HG03103 (cell line): ENCODE measurements at regions not wholly inside any gene's neighbourhood (a gene's known extent, or its start where the extent isn't known, plus 50 kb on each side); places are given as distances from the start of the nearest gene placed in this dataset.
"Not testable (repeated sequence)": the region's sequence is repeated elsewhere in the genome, so short reads cannot be mapped to it uniquely, and the experiment has no call there.

ENCODE experiments used
- ATAC-seq: cut with Tn5 transposase; IDR thresholded peaks from one replicate; pipeline ENCODE4 v1.9.1; 2021; ENCODE audit warnings: low read depth; ENCODE audit not compliant: unreplicated experiment

DNA sequence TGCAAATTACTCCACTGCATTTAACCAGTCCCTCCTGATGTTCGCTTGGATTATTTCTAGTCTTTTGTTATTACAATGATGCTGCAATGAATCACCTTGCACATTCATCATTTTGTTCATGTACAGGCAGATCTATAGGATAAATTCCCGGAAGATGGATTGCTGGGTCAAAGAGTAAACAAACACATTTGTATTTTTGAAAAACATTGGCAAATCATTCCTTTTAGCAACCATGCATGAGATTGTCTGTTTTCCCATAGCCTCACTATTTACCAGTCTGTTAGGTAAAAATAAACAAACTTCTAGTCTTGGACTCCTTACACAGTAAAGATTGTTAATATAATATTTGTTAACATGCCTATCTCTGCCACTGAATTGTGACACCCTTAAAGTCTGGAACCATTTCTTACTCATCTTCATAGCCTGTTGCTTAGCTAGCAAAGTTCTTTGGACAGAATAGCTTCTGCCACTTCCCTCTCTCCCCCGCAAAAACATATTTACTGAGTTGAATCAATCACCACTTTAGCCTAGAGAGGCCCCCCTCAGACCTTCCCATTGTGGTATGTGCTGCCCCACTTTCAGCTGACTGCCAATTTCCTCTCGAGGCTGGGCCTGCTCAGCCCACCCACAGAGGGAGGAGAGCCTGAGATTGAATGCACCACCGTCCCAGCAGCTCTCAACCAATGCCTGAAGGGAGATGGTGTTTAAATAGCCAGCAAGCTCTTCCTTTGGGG lies 108.4 kb upstream of the ATXN3L start:
- no peak for ATAC-seq

DNA sequence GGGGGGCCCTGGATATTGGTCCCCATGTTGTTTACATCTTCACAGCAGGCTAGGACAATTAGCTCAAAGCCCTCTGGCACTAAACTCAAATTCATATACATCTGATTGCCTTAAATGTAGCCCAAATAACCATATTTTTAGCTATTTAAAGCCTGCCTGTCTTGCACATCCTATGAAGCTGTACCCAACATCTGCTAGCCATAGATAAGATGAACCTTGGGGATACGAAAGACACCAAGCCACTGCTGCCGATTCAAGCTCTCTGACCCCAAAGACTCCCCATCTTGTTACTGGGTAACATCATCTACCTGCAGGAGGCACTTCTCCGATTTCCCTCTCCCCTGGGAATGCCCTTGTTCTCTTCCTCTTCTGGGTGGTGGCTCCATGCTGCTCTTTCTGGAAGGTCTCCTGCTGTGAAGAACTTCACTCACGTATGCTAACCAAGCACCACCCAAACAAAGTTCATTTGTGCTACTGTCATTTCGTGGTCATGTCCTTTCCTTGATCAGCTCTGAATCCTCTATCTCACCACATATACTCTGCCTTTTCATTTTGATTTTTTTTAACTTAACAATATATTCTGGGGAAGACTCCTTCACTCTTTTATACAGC lies 107.7 kb upstream of the ATXN3L start:
- ATAC-seq, result no peak

DNA sequence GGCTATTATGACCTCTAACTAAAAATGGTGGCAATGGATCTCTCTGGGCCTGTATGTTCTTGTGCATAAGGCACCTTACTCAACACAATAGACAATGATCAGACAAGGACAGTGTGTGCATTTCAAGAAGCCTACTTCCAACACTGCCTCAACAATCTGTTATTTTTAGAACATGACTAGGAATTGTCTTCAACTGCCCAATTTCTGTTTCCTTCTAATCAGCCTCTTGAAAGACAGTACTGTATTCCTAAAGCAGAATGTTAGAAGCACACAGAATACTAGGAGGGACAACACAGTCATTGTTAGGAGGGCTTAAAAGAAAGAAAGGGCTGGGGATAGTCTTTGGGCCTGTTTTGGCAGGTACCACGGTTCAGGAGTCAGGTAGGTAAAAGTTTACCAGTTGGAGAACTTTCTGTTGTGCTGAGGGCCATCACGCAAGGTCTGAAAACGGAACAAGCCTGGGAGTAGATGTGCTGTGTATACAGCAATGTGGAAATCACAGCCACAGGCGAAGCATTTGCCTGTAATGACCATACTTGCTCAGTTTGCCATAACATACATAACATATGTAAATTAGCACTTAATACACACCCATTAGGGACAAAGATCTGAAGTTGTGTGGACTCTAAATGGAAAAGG lies 100.8 kb upstream of the ATXN3L start:
- no peak for ATAC-seq

DNA sequence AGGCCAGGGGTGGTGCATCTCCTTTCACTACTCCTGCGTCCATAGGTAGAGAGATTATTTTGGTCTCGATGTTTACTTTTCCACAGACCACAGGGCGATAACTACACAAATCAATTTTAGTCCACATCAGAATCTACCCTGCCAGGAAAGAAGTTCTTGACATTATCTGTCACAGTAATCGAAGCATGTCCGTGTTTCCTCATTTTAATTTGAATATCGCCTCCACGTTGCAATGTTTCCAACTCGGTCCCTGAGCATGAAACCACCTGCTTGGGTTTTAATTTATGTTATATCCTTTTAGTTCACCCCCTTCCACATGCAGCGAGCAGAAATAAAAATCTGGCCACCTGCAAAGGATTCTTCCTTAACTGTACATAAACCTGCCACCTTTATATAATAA lies 100.1 kb upstream of the ATXN3L start:
- ATAC-seq, result no peak

DNA sequence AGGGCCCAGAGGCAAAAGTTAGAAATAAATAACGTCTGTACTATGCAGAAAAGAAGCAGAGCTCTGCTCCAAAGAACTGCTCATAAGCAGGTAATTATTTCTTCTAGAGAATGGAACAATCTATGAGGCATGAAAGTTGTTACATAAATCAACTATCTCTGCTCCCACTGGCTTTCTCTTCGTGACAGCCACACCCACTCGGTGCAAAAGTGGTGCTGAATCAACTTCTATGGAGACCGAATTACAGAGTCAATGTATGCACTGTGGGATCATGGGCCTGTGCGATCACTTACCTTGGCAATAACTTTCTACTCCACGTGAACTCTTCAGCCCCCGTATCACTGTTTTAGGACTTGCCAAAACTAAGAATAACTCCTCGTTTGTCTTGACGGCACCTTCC lies 99.4 kb upstream of the ATXN3L start:
- ATAC-seq, result no peak

DNA sequence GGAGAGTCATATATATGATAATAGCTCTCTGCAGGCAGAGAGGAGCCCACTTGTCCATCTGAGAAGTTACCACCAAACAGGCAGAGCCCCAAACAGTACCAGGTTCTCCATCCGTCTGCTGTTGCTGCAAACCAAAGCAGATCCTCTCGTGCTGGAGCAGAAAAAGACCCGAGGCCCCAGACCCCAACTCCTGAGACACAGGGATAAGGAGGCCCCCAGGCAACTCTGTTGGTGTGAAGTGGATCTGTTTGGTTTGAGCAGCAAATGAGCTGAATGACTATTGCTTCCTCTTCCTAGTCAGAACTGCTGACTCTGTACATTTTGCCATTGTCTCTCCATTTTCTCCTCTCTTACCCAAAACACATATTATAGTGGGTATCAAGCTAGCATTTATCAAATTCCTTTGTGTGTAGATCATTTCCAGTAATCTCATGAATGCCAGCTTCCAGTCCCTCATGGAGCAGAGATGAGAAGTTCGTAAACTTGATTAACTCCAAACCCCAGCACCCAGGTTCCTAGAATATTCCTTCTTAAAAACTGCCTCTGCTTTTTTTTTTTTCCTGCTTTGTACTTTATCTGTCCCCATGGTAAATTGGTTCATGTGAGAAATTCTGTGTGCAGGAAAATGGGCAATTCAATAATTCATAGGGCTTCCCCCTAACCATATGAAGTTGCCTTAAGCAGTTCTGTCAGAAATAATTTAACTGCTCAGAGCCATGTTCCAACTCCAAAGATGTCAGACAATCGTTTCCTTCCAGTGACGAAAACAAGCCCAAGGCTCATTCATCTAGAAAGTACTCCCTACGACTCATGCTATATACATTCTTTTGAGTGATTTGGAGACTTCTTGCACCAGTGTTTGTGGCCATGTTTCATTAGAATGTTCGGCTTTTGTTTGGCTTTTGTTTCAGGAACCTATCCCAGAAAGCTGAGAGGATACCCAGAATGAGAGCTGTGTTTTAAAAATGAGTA lies 98.6 kb upstream of the ATXN3L start:
- ATAC-seq, result no peak

DNA sequence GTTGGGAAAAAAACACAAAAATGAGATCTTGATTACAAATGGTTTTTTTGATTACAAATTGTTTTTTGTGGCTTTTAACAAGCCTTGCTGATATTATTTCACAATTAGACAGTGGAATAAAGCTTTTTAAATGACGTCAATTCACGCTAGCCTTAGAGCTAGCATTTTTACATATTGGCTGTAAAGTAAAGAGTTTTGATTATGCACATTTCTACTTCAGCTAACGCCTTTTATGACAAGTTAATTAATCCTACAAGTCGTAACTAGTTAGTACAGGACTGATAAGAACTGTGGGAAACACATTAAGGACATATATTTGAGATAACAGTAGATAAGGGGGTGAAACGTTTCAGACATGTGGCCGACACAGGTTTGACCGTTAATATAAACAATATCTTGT lies 95.7 kb upstream of the ATXN3L start:
- no peak for ATAC-seq

DNA sequence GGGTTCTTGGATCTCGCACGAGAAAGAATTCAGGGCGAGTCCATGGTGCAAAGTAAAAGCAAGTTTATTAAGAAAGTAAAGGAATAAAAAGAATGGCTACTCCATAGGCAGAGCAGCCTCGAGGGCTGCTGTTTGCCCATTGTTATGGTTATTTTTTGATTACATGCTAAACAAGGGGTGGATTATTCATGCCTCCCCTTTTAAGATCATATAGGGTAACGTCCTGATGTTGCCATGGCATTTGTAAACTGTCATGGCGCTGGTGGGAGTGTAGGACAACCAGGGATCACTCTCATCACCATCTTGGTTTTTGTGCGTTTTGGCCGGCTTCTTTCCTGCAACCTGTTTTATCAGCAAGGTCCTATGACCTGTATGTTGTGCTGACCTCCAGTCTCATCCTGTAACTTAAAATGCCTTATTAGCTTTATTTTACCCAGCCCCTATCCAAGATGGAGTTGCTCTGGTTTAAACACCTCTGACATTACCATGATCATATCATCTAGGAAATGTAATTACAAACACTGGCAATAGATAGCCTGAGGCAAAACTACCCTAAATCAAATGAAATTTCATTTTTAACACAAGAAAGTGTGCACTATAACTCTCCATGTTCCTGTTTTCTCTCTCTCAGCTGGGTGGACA lies 94.3 kb upstream of the ATXN3L start:
- ATAC-seq, result no peak

DNA sequence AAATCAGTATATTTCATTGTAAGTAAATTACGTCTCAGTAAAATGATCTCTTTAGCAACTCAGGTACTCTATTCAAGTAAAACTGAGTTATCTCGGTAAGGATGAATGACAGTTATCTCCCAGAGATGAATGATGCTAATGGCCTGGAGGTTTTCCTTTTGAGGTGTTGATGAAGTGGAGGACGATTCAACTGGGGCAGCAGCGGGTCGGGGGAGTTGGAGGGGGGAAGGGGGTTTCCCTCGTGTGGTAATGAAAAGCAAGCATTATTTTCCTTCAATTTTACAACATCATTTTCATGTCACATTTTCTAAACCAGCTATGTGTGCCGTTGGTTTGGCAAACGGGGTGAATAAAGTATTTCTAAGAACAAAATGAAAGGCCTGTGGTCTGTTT lies 92.4 kb upstream of the ATXN3L start:
- no peak for ATAC-seq

DNA sequence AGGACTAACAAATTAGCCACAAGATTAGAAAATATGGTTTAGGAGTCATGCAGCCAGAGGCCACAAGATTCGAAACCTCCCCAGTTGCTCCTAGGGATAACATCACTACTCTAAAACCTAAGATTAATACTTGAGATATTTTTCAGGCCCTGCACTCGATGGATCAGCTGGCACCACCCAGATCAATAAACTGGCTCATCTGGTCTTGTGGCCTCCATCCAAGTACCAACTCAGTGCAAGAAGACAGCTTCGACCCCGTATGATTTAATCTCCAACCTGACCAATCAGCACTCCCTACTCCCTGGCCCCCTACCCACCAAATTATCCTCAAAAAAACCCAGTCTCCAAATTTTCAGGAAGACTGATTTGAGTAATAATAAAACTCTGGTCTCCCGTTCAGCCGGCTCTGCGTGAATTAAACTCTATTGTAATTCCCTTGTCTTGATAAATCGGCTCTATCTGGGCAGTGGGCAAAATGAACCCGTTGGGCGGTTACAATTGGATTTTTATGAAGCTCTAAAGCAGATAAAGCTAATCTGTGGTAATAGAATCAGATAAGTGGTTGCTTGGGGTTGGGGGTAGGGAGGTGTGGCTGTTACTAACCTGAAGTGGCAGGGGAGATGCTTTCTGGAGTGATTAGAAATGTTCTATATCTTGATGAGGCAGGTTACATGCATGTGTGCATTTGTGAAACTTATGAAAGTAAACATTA lies 91.8 kb upstream of the ATXN3L start:
- no peak for ATAC-seq

DNA sequence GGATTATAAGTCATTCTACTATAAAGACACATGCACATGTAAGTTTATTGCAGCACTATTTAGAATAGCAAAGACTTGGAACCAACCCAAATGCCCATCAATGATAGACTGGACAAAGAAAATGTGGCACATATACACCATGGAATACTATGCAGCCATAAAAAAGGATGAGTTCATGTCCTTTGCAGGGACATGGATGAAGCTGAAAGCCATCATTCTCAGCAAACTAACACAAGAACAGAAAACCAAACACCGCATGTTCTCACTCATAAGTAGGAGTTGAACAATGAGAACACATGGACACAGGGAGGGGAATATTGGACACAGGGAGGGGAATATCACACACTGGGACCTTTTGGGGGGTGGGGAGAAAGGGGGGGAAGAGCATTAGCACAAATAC lies 88.7 kb upstream of the ATXN3L start:
- not testable (repeated sequence) for ATAC-seq

DNA sequence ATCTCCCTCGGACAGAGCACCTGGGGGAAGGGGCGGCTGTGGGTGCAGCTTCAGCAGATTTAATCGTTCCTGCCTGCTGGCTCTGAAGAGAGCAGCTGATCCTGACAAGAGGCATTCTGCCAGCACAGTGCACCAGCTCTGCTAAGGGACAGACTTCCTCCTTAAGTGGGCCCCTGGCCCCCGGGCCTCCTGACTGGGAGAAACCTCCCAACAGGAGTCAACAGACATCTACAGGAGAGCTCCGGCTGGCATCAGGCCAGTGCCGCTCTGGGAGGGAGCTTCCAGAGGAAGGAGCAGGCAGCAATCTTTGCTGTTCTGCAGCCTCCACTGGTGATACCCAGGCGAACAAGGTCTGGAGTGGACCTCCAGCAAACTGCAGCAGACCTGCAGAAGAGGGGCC lies 84.9 kb upstream of the ATXN3L start:
- ATAC-seq, result not testable (repeated sequence)

DNA sequence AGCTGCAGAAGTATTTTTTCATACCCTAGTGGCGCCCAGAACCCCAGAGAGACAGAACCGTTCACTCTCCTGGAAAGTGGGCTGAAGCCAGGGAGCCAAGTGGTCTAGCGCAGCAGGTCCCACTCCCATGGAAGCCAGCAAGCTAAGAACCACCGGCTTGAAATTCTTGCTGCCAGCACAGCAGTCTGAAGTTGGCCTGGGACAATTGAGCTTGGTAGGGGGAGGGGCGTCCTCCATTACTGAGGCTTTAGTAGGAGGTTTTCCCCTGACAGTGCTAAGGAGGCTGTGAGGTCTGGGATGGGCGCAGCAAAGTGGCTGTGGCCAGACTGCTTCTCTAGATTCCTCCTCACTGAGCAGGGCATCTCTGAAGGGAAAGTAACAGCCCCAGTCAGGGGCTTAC lies 84.5 kb upstream of the ATXN3L start:
- ATAC-seq, result no peak

DNA sequence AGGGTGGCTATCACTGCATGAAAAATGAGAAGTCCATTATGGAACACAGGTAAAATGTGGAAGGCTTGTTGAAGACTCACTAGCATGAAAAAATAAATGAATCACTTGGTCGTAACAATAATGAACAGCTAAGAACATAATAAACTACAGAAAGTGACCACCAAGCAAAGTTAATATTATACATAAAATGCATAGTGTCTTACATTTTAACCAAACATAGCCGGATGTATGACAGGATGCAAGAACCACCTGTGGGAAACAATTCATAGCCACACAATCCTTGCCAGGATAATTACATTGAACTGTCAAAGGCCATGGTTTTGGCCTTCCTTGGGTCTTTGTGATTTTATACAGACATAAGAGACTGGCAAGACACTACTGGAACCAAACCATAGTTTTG lies 81.9 kb upstream of the ATXN3L start:
- no peak for ATAC-seq

DNA sequence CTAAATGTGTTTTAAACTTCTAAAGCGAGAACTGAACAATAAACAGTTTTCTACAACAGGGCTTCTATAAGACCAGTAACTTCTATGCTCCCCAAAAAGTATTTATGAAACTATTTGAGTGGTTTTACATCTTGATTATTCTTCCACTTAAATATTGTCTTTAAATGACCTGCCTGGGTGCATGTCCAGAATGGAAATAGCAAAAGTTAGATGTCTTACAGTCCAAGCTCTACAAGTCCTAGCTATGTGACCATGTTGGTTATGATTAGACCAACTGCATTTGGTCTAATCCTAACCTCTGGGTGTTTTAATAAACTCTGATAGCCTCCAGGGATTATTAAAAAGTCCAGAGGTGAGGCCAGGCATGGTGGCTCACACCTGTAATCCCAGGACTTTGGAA lies 79.0 kb upstream of the ATXN3L start:
- no peak for ATAC-seq

DNA sequence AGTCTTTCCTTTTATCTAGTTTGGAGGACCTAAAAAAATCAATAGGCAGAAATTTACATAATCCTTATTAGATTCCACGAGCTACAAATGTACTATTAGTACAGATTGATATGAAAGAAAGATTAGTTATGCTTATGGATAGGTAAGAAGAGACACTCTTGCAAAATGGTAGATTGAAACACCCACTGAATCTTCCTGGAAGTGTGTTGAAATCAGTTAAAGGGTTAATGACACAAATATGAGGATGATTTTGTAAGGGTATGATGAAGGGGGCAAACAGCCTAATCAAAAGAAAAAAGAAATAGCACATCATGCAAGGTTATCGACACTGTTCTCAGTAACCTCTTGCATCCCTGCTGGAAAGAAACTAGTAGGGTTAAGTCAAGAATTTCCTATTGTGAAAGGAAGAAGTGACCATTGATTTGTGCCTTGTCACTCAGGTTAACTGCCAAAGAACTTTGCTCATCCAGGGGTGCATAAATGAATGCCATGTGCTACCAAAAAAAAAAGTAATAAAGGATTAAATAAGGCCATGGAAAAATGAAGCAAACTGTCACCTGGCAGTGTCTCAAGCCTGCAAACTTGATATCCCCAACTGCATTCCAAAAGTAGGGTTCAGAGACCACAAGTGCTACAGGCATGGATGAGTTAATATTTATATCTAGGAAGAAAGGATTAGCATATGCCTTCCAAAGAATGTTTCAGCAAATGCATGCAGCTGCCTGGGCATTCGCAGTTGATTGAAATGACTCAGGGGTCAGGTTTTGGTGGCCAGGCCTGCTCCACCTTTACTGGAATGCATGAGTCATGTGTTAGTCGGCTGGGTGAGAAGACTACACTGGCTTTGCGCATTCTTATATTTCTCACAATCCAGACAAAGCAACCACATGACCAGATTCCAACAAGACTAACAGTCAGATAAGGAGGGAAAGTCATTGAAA lies 78.3 kb upstream of the ATXN3L start:
- ATAC-seq, result no peak

DNA sequence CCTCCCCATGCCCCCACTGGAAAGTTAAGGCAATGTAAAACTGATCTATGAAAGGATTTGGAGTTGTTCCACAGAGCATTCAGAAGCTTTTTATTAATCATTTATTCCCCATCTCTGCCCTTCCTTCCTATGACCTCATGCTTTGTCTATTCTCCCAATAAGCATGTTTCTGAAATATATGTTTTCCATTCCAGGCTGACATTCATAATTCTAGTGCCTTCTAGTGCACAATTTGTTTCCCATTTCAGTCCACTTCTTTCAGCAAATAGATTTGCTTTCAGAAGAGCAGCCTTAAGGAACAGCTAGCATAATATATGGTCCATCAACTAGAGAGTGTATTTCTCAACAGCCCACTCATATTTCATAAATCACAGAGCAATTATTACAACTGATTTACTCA lies 77.1 kb upstream of the ATXN3L start:
- ATAC-seq, result no peak

DNA sequence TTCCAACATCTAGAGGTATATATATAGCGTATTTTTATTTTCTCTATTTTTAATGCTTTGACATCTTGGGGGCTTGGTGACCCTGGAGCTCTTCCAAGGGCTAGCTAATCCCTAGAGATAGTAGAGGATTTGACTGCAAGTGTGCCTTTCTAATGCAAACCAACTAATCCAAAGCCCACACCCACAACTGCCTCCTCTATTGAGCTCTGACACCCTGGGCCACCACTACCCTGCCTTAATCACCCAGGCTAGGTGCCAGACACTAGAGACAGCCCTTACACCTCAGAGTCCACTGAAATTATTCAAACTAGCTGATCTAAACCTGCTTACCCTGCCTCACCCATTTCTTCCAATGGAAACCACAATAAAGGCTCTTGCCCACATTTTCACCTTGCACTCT lies 69.6 kb upstream of the ATXN3L start:
- no peak for ATAC-seq
